Omental fat pad (tissue), 3 donors: ENCODE measurements at regions not wholly inside any gene's neighbourhood (a gene's known extent, or its start where the extent isn't known, plus 50 kb on each side); places are given as distances from the start of the nearest gene placed in this dataset.
"Not testable (repeated sequence)": the region's sequence is repeated elsewhere in the genome, so short reads cannot be mapped to it uniquely, and the experiment has no call there.

Experiments used
- ATAC-seq: fragments of 150-250 bp; one replicate; pipeline ENCODE4 v1.9.1; 2016; ENCODE audit warnings: mild to moderate bottlenecking, moderate library complexity; ENCODE audit not compliant: low FRiP score
- DNase-seq: peaks from one replicate; pipeline ENCODE4 v3.0.0-alpha.2; 2019; ENCODE audit warnings: low spot score
- CTCF ChIP-seq, 3 donors: fragments of 450-650 bp; IDR thresholded peaks; one replicate each; pipeline ENCODE4 v1.5.1; 2016 to 2017; ENCODE audit warnings: antibody characterized with exemption in 3 of 3, mild to moderate bottlenecking in 3 of 3, moderate library complexity in 2 of 3

GRCh38 chr2:16351541-16351940 lies 314.1 kb downstream of the CYRIA start:
- no peak for TF ChIP-seq CTCF (IDR thresholded peaks at IDR 0.05)
- ATAC-seq (no peak), DNase-seq (no peak)

- ATAC-seq: no peak
- no peak for DNase-seq
- TF ChIP-seq CTCF (IDR thresholded peaks at IDR 0.05): no peak
These were observed 314.5 kb downstream of the CYRIA start for GRCh38 chr2:16351137-16351536.

- ATAC-seq (no peak), DNase-seq (no peak)
- no peak for TF ChIP-seq CTCF (IDR thresholded peaks at IDR 0.05)
These were observed 315.4 kb downstream of the CYRIA start for GRCh38 chr2:16350211-16350610.

- no peak for TF ChIP-seq CTCF (IDR thresholded peaks at IDR 0.05)
- ATAC-seq: no peak
- no peak for DNase-seq
These were observed 315.8 kb downstream of the CYRIA start for GRCh38 chr2:16349811-16350210.

GRCh38 chr2:16348821-16349515 lies 316.7 kb downstream of the CYRIA start:
- ATAC-seq (no peak), DNase-seq (no peak)
- no peak for TF ChIP-seq CTCF (IDR thresholded peaks at IDR 0.05)

- no peak for ATAC-seq
- DNase-seq: no peak
- no peak for TF ChIP-seq CTCF (IDR thresholded peaks at IDR 0.05)
These were observed 319.0 kb downstream of the CYRIA start for GRCh38 chr2:16346671-16347070.

GRCh38 chr2:16345231-16345630 lies 320.4 kb downstream of the CYRIA start:
- not testable (repeated sequence) for DNase-seq, ATAC-seq
